ENCODE measurements at regions not wholly inside any gene's neighbourhood (a gene's known extent, or its start where the extent isn't known, plus 50 kb on each side); places are given as distances from the start of the nearest gene placed in this dataset.

DNA sequence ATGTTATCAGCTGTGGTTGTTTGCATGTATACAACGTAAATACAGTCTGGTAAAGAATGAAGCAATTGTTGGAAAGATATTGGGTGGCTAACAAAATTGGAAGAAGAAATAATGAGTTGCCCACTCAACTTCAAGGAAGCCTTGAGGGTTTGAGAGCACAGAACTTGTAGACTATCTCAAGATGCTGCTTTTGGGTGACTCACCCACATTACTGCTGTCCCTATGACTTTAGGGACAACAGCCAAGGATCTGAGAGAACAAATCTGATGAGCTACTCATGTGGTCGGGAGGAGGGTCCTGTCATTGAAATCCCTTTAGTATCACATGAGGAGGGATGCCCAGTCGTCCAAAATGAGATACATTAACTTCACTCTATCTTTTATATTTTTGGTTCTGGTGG is 261.8 kb downstream of the GAS1 start:
- Histone ChIP-seq H2AFZ (ENCODE audit: low read depth, low read length, severe bottlenecking) (no peak overlapping the region), H3K9ac (ENCODE audit: low read length) (no peak overlapping the region), H3K79me2 (ENCODE audit: insufficient read depth, low read length) (no peaks in the 10 kb centered on the region), H4K20me1 (ENCODE audit: low read depth, low read length) (no peaks in the 10 kb centered on the region), H3K9me3 (ENCODE audit: insufficient read depth, low read length) (peaks cover 2% of the 10 kb centered on the region; the same call in 1 of the 2 replicates), H3K27me3 (ENCODE audit: low read length) (no peaks in the 10 kb centered on the region), H3K27ac (ENCODE audit: low read depth, low read length) (no peak overlapping the region), H3K36me3 (ENCODE audit: low read length) (no peaks in the 10 kb centered on the region), H3K9me2 (replicated peaks; ENCODE audit: insufficient read depth, low read length) (no peaks in the 10 kb centered on the region), H3K4me3 (ENCODE audit: insufficient read depth, low read length, poor library complexity, severe bottlenecking) (no peak overlapping the region), H3K4me2 (ENCODE audit: low read depth, low read length, poor library complexity, severe bottlenecking) (no peak overlapping the region), H3F3A (ENCODE audit: insufficient read depth) (no peaks in the 10 kb centered on the region)
- no peak for TF ChIP-seq EZH2phosphoT487 (conservative IDR thresholded peaks at IDR 0.05; ENCODE audit: low read length)
- TF ChIP-seq, protein P1, sequence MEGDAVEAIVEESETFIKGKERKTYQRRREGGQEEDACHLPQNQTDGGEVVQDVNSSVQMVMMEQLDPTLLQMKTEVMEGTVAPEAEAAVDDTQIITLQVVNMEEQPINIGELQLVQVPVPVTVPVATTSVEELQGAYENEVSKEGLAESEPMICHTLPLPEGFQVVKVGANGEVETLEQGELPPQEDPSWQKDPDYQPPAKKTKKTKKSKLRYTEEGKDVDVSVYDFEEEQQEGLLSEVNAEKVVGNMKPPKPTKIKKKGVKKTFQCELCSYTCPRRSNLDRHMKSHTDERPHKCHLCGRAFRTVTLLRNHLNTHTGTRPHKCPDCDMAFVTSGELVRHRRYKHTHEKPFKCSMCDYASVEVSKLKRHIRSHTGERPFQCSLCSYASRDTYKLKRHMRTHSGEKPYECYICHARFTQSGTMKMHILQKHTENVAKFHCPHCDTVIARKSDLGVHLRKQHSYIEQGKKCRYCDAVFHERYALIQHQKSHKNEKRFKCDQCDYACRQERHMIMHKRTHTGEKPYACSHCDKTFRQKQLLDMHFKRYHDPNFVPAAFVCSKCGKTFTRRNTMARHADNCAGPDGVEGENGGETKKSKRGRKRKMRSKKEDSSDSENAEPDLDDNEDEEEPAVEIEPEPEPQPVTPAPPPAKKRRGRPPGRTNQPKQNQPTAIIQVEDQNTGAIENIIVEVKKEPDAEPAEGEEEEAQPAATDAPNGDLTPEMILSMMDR (IDR thresholded peaks at IDR 0.05; ENCODE audit: insufficient read depth, low read length, poor library complexity, severe bottlenecking): no peak

DNA sequence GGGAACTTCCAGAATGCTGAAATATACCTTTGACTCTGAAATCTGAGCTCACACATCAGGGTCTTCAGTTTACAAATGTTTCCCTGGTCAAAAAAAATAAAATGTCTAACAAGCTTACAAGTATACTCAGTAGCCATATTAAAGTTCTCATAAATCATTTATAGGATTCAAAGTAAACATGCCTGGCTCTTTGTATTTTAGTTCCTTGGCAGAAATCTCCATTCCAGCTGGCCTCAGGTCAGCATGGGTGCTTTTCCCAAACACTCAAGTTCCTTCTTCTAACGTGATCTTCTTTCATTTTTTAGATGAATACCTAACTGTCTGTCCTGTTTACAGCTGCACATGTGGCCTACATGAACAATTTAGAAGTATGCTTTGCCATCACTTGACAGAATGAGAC is 263.2 kb downstream of the GAS1 start:
- no peaks in the 10 kb centered on the region for H3K27me3 ChIP-seq (ENCODE audit: low read length)
- no peak overlapping the region for H3K4me3 ChIP-seq (ENCODE audit: insufficient read depth, low read length, poor library complexity, severe bottlenecking)
- H3K9me3 ChIP-seq (ENCODE audit: insufficient read depth, low read length): peaks cover 2% of the 10 kb centered on the region; the same call in 1 of the 2 replicates
- H3K79me2 ChIP-seq (ENCODE audit: insufficient read depth, low read length): no peaks in the 10 kb centered on the region
- no peak overlapping the region for H3K27ac ChIP-seq (ENCODE audit: low read depth, low read length)
- no peak overlapping the region for H3K4me2 ChIP-seq (ENCODE audit: low read depth, low read length, poor library complexity, severe bottlenecking)
- TF ChIP-seq EZH2phosphoT487 (conservative IDR thresholded peaks at IDR 0.05; ENCODE audit: low read length): no peak
- TF ChIP-seq, protein P1 (IDR thresholded peaks at IDR 0.05; ENCODE audit: insufficient read depth, low read length, poor library complexity, severe bottlenecking): no peak
- no peaks in the 10 kb centered on the region for H3K36me3 ChIP-seq (ENCODE audit: low read length)
- no peaks in the 10 kb centered on the region for H3F3A ChIP-seq (ENCODE audit: insufficient read depth)
- H3K9ac ChIP-seq (ENCODE audit: low read length): no peak overlapping the region
- no peaks in the 10 kb centered on the region for H3K9me2 ChIP-seq (replicated peaks; ENCODE audit: insufficient read depth, low read length)
- H4K20me1 ChIP-seq (ENCODE audit: low read depth, low read length): no peaks in the 10 kb centered on the region
- no peak overlapping the region for H2AFZ ChIP-seq (ENCODE audit: low read depth, low read length, severe bottlenecking)

DNA sequence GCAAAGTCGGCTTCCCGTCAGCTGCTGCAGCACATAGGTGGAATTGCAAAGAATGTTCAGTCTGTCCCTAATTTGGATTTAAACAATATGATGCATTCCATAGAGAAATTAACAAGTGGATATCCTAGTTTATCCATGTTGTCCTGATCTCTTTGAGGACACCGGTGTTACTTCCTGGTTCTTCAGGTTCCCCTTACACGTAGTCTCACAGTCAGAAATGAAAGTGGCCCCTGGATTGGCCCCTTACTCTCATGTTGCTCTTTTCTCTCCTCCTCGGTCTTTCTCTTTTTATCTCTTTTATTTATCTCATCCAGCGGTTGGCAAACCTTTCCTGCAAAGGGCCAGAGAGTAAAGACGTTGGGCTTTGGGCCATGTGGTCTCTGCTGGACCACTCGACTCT is 265.1 kb downstream of the GAS1 start:
- no peak overlapping the region for H3K4me2 ChIP-seq (ENCODE audit: low read depth, low read length, poor library complexity, severe bottlenecking)
- no peaks in the 10 kb centered on the region for H3K27me3 ChIP-seq (ENCODE audit: low read length)
- no peaks in the 10 kb centered on the region for H4K20me1 ChIP-seq (ENCODE audit: low read depth, low read length)
- H3K36me3 ChIP-seq (ENCODE audit: low read length): no peaks in the 10 kb centered on the region
- no peak overlapping the region for H3K27ac ChIP-seq (ENCODE audit: low read depth, low read length)
- no peak overlapping the region for H3K4me3 ChIP-seq (ENCODE audit: insufficient read depth, low read length, poor library complexity, severe bottlenecking)
- H3K9me2 ChIP-seq (replicated peaks; ENCODE audit: insufficient read depth, low read length): no peaks in the 10 kb centered on the region
- no peak for TF ChIP-seq EZH2phosphoT487 (conservative IDR thresholded peaks at IDR 0.05; ENCODE audit: low read length)
- TF ChIP-seq, protein P1 (IDR thresholded peaks at IDR 0.05; ENCODE audit: insufficient read depth, low read length, poor library complexity, severe bottlenecking): no peak
- H3K9me3 ChIP-seq (ENCODE audit: insufficient read depth, low read length): peaks cover 2% of the 10 kb centered on the region; the same call in 1 of the 2 replicates
- H3K79me2 ChIP-seq (ENCODE audit: insufficient read depth, low read length): no peaks in the 10 kb centered on the region
- H3K9ac ChIP-seq (ENCODE audit: low read length): no peak overlapping the region
- no peaks in the 10 kb centered on the region for H3F3A ChIP-seq (ENCODE audit: insufficient read depth)
- no peak overlapping the region for H2AFZ ChIP-seq (ENCODE audit: low read depth, low read length, severe bottlenecking)
